ENCODE measurements at regions not wholly inside any gene's neighbourhood (a gene's known extent, or its start where the extent isn't known, plus 50 kb on each side); places are given as distances from the start of the nearest gene placed in this dataset.

DNA sequence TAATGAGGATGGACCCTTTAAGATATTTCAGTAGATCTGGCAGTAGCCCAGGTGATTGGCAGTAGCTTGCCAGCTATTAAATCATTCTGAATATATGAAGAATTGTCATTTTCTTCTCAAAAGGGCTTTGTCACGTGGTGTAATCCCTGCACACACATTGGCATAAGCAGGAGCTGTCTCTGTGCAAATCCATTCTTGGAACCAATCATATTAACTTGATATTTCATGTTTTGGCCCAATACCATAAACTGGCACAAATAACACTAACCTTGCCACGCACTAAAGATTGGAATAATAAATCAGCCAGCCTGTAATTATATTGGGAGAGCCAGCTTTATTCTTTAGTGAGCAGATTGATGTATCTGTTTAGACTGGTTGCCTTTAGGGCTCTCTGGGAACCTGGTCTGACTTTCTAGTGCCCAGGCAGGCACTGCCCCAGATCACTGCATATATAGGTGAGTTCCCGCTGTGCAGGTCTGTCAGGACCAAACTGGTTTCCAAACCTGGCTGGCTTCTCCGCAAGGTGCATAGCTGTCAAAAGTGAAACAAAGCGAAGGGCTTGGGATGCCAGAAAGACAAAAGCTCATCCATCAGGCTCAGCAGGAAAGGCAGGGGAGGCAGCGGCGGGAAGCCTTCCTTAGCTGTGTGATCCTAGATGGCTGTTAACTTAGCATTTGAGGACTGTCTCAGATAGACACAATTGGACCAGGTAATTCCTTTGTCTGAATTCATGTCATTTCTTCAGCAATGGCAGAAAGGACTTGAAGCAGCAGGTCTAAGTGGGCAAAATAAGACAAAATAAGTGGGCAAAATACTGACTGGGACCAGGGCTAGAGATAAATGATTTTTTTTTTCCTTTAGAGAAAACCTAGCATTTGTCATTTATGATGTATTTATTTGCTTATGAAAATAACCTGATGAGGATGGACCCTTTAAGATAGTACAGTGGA is 128.8 kb upstream of the DYRK2 start:
- H3K27ac ChIP-seq (ENCODE audit: low read length), result peak overlapping the region; percentile 91
- peak overlapping the region; percentile 48 for H3K4me3 ChIP-seq (ENCODE audit: low read length)
- no peaks in the 10 kb centered on the region for H3K27me3 ChIP-seq (ENCODE audit: insufficient read depth, low read depth, low read length)

DNA sequence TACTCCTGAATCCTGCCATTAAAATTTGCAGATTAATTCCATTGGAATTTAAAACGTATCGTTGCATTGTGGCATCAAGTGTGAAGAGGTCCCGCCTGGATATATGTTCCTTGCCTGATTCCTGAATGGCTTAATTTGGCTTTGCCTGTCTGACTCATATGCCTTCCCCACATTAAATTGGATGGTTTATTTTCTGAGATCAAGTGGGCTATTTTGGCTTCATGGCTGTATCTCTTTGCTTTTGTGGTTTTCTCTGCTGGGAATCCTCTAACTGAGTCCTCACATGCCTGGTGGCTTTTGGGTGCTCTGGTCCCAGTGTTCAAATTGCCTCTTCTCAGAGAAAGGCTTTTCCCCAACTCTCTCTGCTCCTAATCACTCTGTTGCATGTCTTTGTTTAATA is 127.9 kb upstream of the DYRK2 start:
- no peaks in the 10 kb centered on the region for H4K20me1 ChIP-seq (ENCODE audit: insufficient read depth)
- H3K9ac ChIP-seq (ENCODE audit: low read length), result peak overlapping the region; percentile 62
- no peaks in the 10 kb centered on the region for H3K27me3 ChIP-seq (ENCODE audit: insufficient read depth, low read depth, low read length)
- peak overlapping the region; percentile 48 for H3K4me3 ChIP-seq (ENCODE audit: low read length)
- no peaks in the 10 kb centered on the region for H3K79me2 ChIP-seq (replicated peaks; ENCODE audit: insufficient read depth, low read length)
- H3K9me2 ChIP-seq (ENCODE audit: insufficient read depth, low read length), result no peaks in the 10 kb centered on the region
- H3F3A ChIP-seq (ENCODE audit: insufficient read depth, low read length, poor library complexity, severe bottlenecking), result peaks cover 3% of the 10 kb centered on the region
- H3K36me3 ChIP-seq (ENCODE audit: insufficient read depth, low read length), result no peaks in the 10 kb centered on the region
- peak overlapping the region; percentile 91 for H3K27ac ChIP-seq (ENCODE audit: low read length)
- H2AFZ ChIP-seq (ENCODE audit: low read depth, low read length), result no peak overlapping the region
- peak overlapping the region; percentile 62 for H3K4me2 ChIP-seq (ENCODE audit: low read length)
- H3K9me3 ChIP-seq (ENCODE audit: low read length), result no peaks in the 10 kb centered on the region
- no peak for TF ChIP-seq EP300 (conservative IDR thresholded peaks at IDR 0.05; ENCODE audit: poor library complexity, severe bottlenecking)
- TF ChIP-seq POLR2AphosphoS5 (IDR thresholded peaks at IDR 0.05), result no peak
- TF ChIP-seq RAD21 (conservative IDR thresholded peaks at IDR 0.05), result no peak
- no peak for TF ChIP-seq REST (IDR thresholded peaks at IDR 0.05; ENCODE audit: borderline replicate concordance)

More for the DNA sequence above, 128.8 kb upstream of the DYRK2 start:
- TF ChIP-seq EZH2 (IDR thresholded peaks at IDR 0.05; ENCODE audit: borderline replicate concordance, insufficient read depth, low read length, poor library complexity, severe bottlenecking), result no peak
- TF ChIP-seq SMC3 (conservative IDR thresholded peaks at IDR 0.05; ENCODE audit: poor library complexity), result no peak
- TF ChIP-seq REST (IDR thresholded peaks at IDR 0.05; ENCODE audit: borderline replicate concordance), result peak; percentile 76
- TF ChIP-seq POLR2AphosphoS5 (IDR thresholded peaks at IDR 0.05), result peak; percentile 63
- no peak for TF ChIP-seq CTCF (IDR thresholded peaks at IDR 0.05; ENCODE audit: poor library complexity, severe bottlenecking)
- TF ChIP-seq EP300 (conservative IDR thresholded peaks at IDR 0.05; ENCODE audit: poor library complexity, severe bottlenecking), result peak; percentile 77
- Histone ChIP-seq H3K9ac (ENCODE audit: low read length) (peak overlapping the region; percentile 62), H3K9me3 (ENCODE audit: low read length) (no peaks in the 10 kb centered on the region), H3K9me2 (ENCODE audit: insufficient read depth, low read length) (no peaks in the 10 kb centered on the region), H3K79me2 (replicated peaks; ENCODE audit: insufficient read depth, low read length) (no peaks in the 10 kb centered on the region), H3K4me2 (ENCODE audit: low read length) (peak overlapping the region; percentile 62), H3K36me3 (ENCODE audit: insufficient read depth, low read length) (no peaks in the 10 kb centered on the region), H3F3A (ENCODE audit: insufficient read depth, low read length, poor library complexity, severe bottlenecking) (peaks cover 8% of the 10 kb centered on the region), H2AFZ (ENCODE audit: low read depth, low read length) (peak overlapping the region; percentile 40), H4K20me1 (ENCODE audit: insufficient read depth) (no peaks in the 10 kb centered on the region)

All from neural cell (in vitro differentiated cells).